ENCODE measurements at regions not wholly inside any gene's neighbourhood (a gene's known extent, or its start where the extent isn't known, plus 50 kb on each side); places are given as distances from the start of the nearest gene placed in this dataset.

GRCh38 chr13:44787617-44788016 is 201.7 kb downstream of the NUFIP1 start:
- no peak overlapping the region for H3K27ac Mint-ChIP-seq (ENCODE audit: unreplicated experiment)
- FAIRE-seq, result no peak

GRCh38 chr13:44786756-44787155 is 202.5 kb downstream of the NUFIP1 start:
- Mint-ChIP-seq H3K36me3 (ENCODE audit: low read depth, unreplicated experiment) (no peaks in the 10 kb centered on the region), H3K9me3 (ENCODE audit: unreplicated experiment) (no peaks in the 10 kb centered on the region), H3K27ac (ENCODE audit: unreplicated experiment) (no peak overlapping the region), H3K4me1 (ENCODE audit: low read depth, unreplicated experiment) (no peaks in the 10 kb centered on the region), H3K4me3 (ENCODE audit: unreplicated experiment) (no peak overlapping the region), H3K27me3 (ENCODE audit: low read depth, unreplicated experiment) (peaks cover 2% of the 10 kb centered on the region)
- no peaks in the 10 kb centered on the region for H3K4me1 ChIP-seq (ENCODE audit: insufficient read depth, low read length)
- FAIRE-seq (no peak), DNase-seq (ENCODE audit: low read depth) (no peak)
- no peak for TF ChIP-seq EZH2 (IDR thresholded peaks at IDR 0.05; ENCODE audit: insufficient read depth, low read length)
- TF ChIP-seq CTCF (IDR thresholded peaks at IDR 0.05; ENCODE audit: insufficient read depth, low read depth, low read length), result no peak
- no peaks in the 10 kb centered on the region for H3K9me3 ChIP-seq (ENCODE audit: insufficient read depth, low read depth, low read length)
- no peaks in the 10 kb centered on the region for H4K20me1 ChIP-seq (ENCODE audit: insufficient read depth, low read length)
- no peak overlapping the region for H2AFZ ChIP-seq (ENCODE audit: low read depth, low read length)
- no peak overlapping the region for H3K4me2 ChIP-seq (ENCODE audit: low read length)
- no peaks in the 10 kb centered on the region for H3K27me3 ChIP-seq (ENCODE audit: insufficient read depth, low read length)
- no peak overlapping the region for H3K9ac ChIP-seq (ENCODE audit: low read length)
- no peak overlapping the region for H3K27ac ChIP-seq (ENCODE audit: low read depth, low read length)
- H3K4me3 ChIP-seq (ENCODE audit: insufficient read depth, low read depth, low read length), result no peak overlapping the region
- no peaks in the 10 kb centered on the region for H3K36me3 ChIP-seq (ENCODE audit: insufficient read depth, low read length)
- no peaks in the 10 kb centered on the region for H3K79me2 ChIP-seq (ENCODE audit: insufficient read depth, low read length)

More at GRCh38 chr13:44787617-44788016, 201.7 kb downstream of the NUFIP1 start:
- peaks cover 2% of the 10 kb centered on the region for H3K27me3 Mint-ChIP-seq (ENCODE audit: low read depth, unreplicated experiment)
- H3K4me1 Mint-ChIP-seq (ENCODE audit: low read depth, unreplicated experiment), result no peaks in the 10 kb centered on the region
- H3K27me3 ChIP-seq (ENCODE audit: insufficient read depth, low read length), result no peaks in the 10 kb centered on the region
- DNase-seq (ENCODE audit: low read depth), result no peak
- no peaks in the 10 kb centered on the region for H3K9me3 Mint-ChIP-seq (ENCODE audit: unreplicated experiment)
- no peaks in the 10 kb centered on the region for H4K20me1 ChIP-seq (ENCODE audit: insufficient read depth, low read length)
- H3K9ac ChIP-seq (ENCODE audit: low read length), result no peak overlapping the region
- H3K4me1 ChIP-seq (ENCODE audit: insufficient read depth, low read length), result no peaks in the 10 kb centered on the region
- H3K36me3 ChIP-seq (ENCODE audit: insufficient read depth, low read length), result no peaks in the 10 kb centered on the region
- H3K27ac ChIP-seq (ENCODE audit: low read depth, low read length), result no peak overlapping the region
- no peak overlapping the region for H3K4me3 Mint-ChIP-seq (ENCODE audit: unreplicated experiment)
- TF ChIP-seq CTCF (IDR thresholded peaks at IDR 0.05; ENCODE audit: insufficient read depth, low read depth, low read length), result no peak
- no peak for TF ChIP-seq EZH2 (IDR thresholded peaks at IDR 0.05; ENCODE audit: insufficient read depth, low read length)
- no peaks in the 10 kb centered on the region for H3K79me2 ChIP-seq (ENCODE audit: insufficient read depth, low read length)
- no peak overlapping the region for H3K4me3 ChIP-seq (ENCODE audit: insufficient read depth, low read depth, low read length)
- no peaks in the 10 kb centered on the region for H3K9me3 ChIP-seq (ENCODE audit: insufficient read depth, low read depth, low read length)
- no peak overlapping the region for H3K4me2 ChIP-seq (ENCODE audit: low read length)
- H2AFZ ChIP-seq (ENCODE audit: low read depth, low read length), result no peak overlapping the region
- no peaks in the 10 kb centered on the region for H3K36me3 Mint-ChIP-seq (ENCODE audit: low read depth, unreplicated experiment)

- no peak overlapping the region for H3K9ac ChIP-seq (ENCODE audit: low read length)
- no peaks in the 10 kb centered on the region for H3K9me3 Mint-ChIP-seq (ENCODE audit: unreplicated experiment)
- H3K27ac Mint-ChIP-seq (ENCODE audit: unreplicated experiment), result no peak overlapping the region
- no peaks in the 10 kb centered on the region for H4K20me1 ChIP-seq (ENCODE audit: insufficient read depth, low read length)
- H3K4me1 Mint-ChIP-seq (ENCODE audit: low read depth, unreplicated experiment), result no peaks in the 10 kb centered on the region
- H3K27ac ChIP-seq (ENCODE audit: low read depth, low read length), result no peak overlapping the region
- H3K4me3 ChIP-seq (ENCODE audit: insufficient read depth, low read depth, low read length), result no peak overlapping the region
- H2AFZ ChIP-seq (ENCODE audit: low read depth, low read length), result no peak overlapping the region
- H3K27me3 Mint-ChIP-seq (ENCODE audit: low read depth, unreplicated experiment), result peaks cover 2% of the 10 kb centered on the region
- no peaks in the 10 kb centered on the region for H3K36me3 ChIP-seq (ENCODE audit: insufficient read depth, low read length)
- no peaks in the 10 kb centered on the region for H3K9me3 ChIP-seq (ENCODE audit: insufficient read depth, low read depth, low read length)
- no peaks in the 10 kb centered on the region for H3K36me3 Mint-ChIP-seq (ENCODE audit: low read depth, unreplicated experiment)
- no peaks in the 10 kb centered on the region for H3K27me3 ChIP-seq (ENCODE audit: insufficient read depth, low read length)
- FAIRE-seq (no peak), DNase-seq (ENCODE audit: low read depth) (no peak)
- H3K4me3 Mint-ChIP-seq (ENCODE audit: unreplicated experiment), result no peak overlapping the region
- no peaks in the 10 kb centered on the region for H3K79me2 ChIP-seq (ENCODE audit: insufficient read depth, low read length)
- TF ChIP-seq CTCF (IDR thresholded peaks at IDR 0.05; ENCODE audit: insufficient read depth, low read depth, low read length), result no peak
- no peaks in the 10 kb centered on the region for H3K4me1 ChIP-seq (ENCODE audit: insufficient read depth, low read length)
- no peak overlapping the region for H3K4me2 ChIP-seq (ENCODE audit: low read length)
Measured at GRCh38 chr13:44785401-44785800, 203.9 kb downstream of the NUFIP1 start.
